ENCODE measurements at regions not wholly inside any gene's neighbourhood (a gene's known extent, or its start where the extent isn't known, plus 50 kb on each side); places are given as distances from the start of the nearest gene placed in this dataset.
"Not testable (repeated sequence)": the region's sequence is repeated elsewhere in the genome, so short reads cannot be mapped to it uniquely, and the experiment has no call there.

GRCh38 chr6:144667532-144668503, 382.7 kb downstream of the UTRN start:
- Histone ChIP-seq H3K79me2 (ENCODE audit: insufficient read depth, low read length) (peaks cover 12% of the 10 kb centered on the region), H3K27me3 (ENCODE audit: control insufficient read depth in 1 of 2, insufficient read depth in 2 of 2, low read length in 2 of 2) (no peaks in the 10 kb centered on the region), H2AFZ (ENCODE audit: low read length) (no peak overlapping the region), H3K4me3 (replicated peaks in 1 of 3; ENCODE audit: insufficient read depth in 1 of 3, low read depth in 2 of 3, low read length in 3 of 3) (no peak overlapping the region), H3K9ac (ENCODE audit: insufficient read depth, low read depth, low read length) (no peak overlapping the region), H3K27ac (ENCODE audit: extremely low read length, insufficient read depth, low read length) (no peak overlapping the region), H3K9me3 (ENCODE audit: low read length) (peaks cover 21% of the 10 kb centered on the region; the same call in 1 of the 2 replicates), H4K20me1 (ENCODE audit: insufficient read depth, low read length) (peaks cover 16% of the 10 kb centered on the region; the same call in 1 of the 2 replicates), H3K4me1 (ENCODE audit: insufficient read depth, low read length) (peaks cover 29% of the 10 kb centered on the region), H3K4me2 (ENCODE audit: low read depth, low read length) (no peak overlapping the region), H3K36me3 (replicated peaks in 1 of 2; ENCODE audit: control insufficient read depth in 1 of 2, insufficient read depth in 2 of 2, low read length in 2 of 2) (peaks cover 0 to 5% of the 10 kb centered on the region in 2 experiments; a peak in 2 of 5 replicates)
- ChIA-PET CTCF (ENCODE audit: low intra/inter-chr PET ratio, low total read pairs) (no interaction called here), POLR2A (no interaction called here)
- FAIRE-seq, result no peak
- intact Hi-C loops (cut with micrococcal nuclease; ENCODE audit: unreplicated experiment), result no loop called here
- in situ Hi-C loops (cut with HindIII; ENCODE audit: extremely low pct_ligation_motif_present, low pct_unique_long_range_greater_than_20kb), result no loop called here
- ATAC-seq, result no peak
- no TSS peak for BruUV-seq (replicated peaks)
- no peak for TF ChIP-seq ZC3H4 (CRISPR knock-in tag; IDR thresholded peaks at IDR 0.05; ENCODE audit: borderline replicate concordance)
- no peak for TF ChIP-seq E2F2 (CRISPR knock-in tag; IDR thresholded peaks at IDR 0.05; ENCODE audit: borderline replicate concordance)
- TF ChIP-seq ZNF564 (CRISPR knock-in tag; IDR thresholded peaks at IDR 0.05), result peak; percentile 19; the same call in 1 of the 2 replicates
- no peak for TF ChIP-seq MLLT10 (CRISPR knock-in tag; IDR thresholded peaks at IDR 0.05)
- no peak for DNase-seq (ENCODE audit: low spot score)
- 97% methylated on average over 4 of the region's 4 CpGs for WGBS (ENCODE audit: low lambda C conversion rate)

GRCh38 chr6:144670259-144670658, 385.1 kb downstream of the UTRN start:
- POLR2A ChIA-PET; intact Hi-C loops (cut with micrococcal nuclease; ENCODE audit: unreplicated experiment); H3K4me2 ChIP-seq (ENCODE audit: low read depth, low read length); FAIRE-seq; H3K9ac ChIP-seq (ENCODE audit: insufficient read depth, low read depth, low read length); H3K27me3 ChIP-seq (ENCODE audit: control insufficient read depth in 1 of 2, insufficient read depth in 2 of 2, low read length in 2 of 2); ATAC-seq; in situ Hi-C loops (cut with HindIII; ENCODE audit: extremely low pct_ligation_motif_present, low pct_unique_long_range_greater_than_20kb); H3K36me3 ChIP-seq (replicated peaks in 1 of 2; ENCODE audit: control insufficient read depth in 1 of 2, insufficient read depth in 2 of 2, low read length in 2 of 2); H3K79me2 ChIP-seq (ENCODE audit: insufficient read depth, low read length); CTCF ChIA-PET (ENCODE audit: low intra/inter-chr PET ratio, low total read pairs); H3K4me1 ChIP-seq (ENCODE audit: insufficient read depth, low read length); H3K4me3 ChIP-seq (replicated peaks in 1 of 3; ENCODE audit: insufficient read depth in 1 of 3, low read depth in 2 of 3, low read length in 3 of 3); H4K20me1 ChIP-seq (ENCODE audit: insufficient read depth, low read length); H2AFZ ChIP-seq (ENCODE audit: low read length); DNase-seq (ENCODE audit: low spot score); BruUV-seq (replicated peaks); H3K27ac ChIP-seq (ENCODE audit: extremely low read length, insufficient read depth, low read length): not testable (repeated sequence)
- peaks cover 34% of the 10 kb centered on the region for H3K9me3 ChIP-seq (ENCODE audit: low read length)
- WGBS (ENCODE audit: low lambda C conversion rate), result 93% methylated on average over 1 of the region's 1 CpG

All from HepG2 (cell line).